GM21381 (cell line): ENCODE measurements at regions not wholly inside any gene's neighbourhood (a gene's known extent, or its start where the extent isn't known, plus 50 kb on each side); places are given as distances from the start of the nearest gene placed in this dataset.

Experiments used
- ATAC-seq: cut with Tn5 transposase; IDR thresholded peaks from one replicate; pipeline ENCODE4 v1.9.1; 2021; ENCODE audit warnings: mild to moderate bottlenecking, moderate library complexity; ENCODE audit not compliant: unreplicated experiment

GRCh38 chr10:128221117-128221516 is 94.9 kb upstream of the MKI67 start:
- ATAC-seq: no peak

- no peak for ATAC-seq
These were observed 95.6 kb upstream of the MKI67 start for GRCh38 chr10:128221807-128222206.

- ATAC-seq: no peak
These were observed 96.2 kb upstream of the MKI67 start for GRCh38 chr10:128222332-128222849.

- no peak for ATAC-seq
These were observed 104.2 kb upstream of the MKI67 start for GRCh38 chr10:128230401-128230800.

- ATAC-seq: no peak
These were observed 107.2 kb upstream of the MKI67 start for GRCh38 chr10:128233422-128233821.

GRCh38 chr10:128237710-128238109 is 111.5 kb upstream of the MKI67 start:
- ATAC-seq: no peak

- no peak for ATAC-seq
These were observed 114.8 kb upstream of the MKI67 start for GRCh38 chr10:128241023-128241422.

GRCh38 chr10:128242641-128243040 is 116.4 kb upstream of the MKI67 start:
- no peak for ATAC-seq

GRCh38 chr10:128245026-128245425 is 118.8 kb upstream of the MKI67 start:
- ATAC-seq: no peak

GRCh38 chr10:128247576-128247975 is 121.4 kb upstream of the MKI67 start:
- no peak for ATAC-seq

GRCh38 chr10:128254476-128254875 is 128.3 kb upstream of the MKI67 start:
- ATAC-seq: no peak

GRCh38 chr10:128257428-128257827 is 131.2 kb upstream of the MKI67 start:
- no peak for ATAC-seq

GRCh38 chr10:128258421-128258976 is 132.3 kb upstream of the MKI67 start:
- ATAC-seq: no peak

- ATAC-seq: no peak
These were observed 137.9 kb upstream of the MKI67 start for GRCh38 chr10:128263891-128264688.

- ATAC-seq: no peak
These were observed 139.4 kb upstream of the MKI67 start for GRCh38 chr10:128265596-128265995.

GRCh38 chr10:128267581-128267980 is 141.4 kb upstream of the MKI67 start:
- no peak for ATAC-seq

- no peak for ATAC-seq
These were observed 141.9 kb upstream of the MKI67 start for GRCh38 chr10:128268015-128268722.

- ATAC-seq: no peak
These were observed 148.7 kb upstream of the MKI67 start for GRCh38 chr10:128274938-128275337.

GRCh38 chr10:128275388-128276177 is 149.4 kb upstream of the MKI67 start:
- ATAC-seq: no peak

GRCh38 chr10:128277267-128277840 is 151.1 kb upstream of the MKI67 start:
- ATAC-seq: no peak

GRCh38 chr10:128278362-128278761 is 152.1 kb upstream of the MKI67 start:
- no peak for ATAC-seq
